Astrocyte (in vitro differentiated cells and primary cell): ENCODE measurements at regions not wholly inside any gene's neighbourhood (a gene's known extent, or its start where the extent isn't known, plus 50 kb on each side); places are given as distances from the start of the nearest gene placed in this dataset.

Experiments
- EZH2 ChIP-seq: IDR thresholded peaks from 2 replicates; pipeline ENCODE4 v1.6.1; 2012; ENCODE audit warnings: mild to moderate bottlenecking, low read length, inconsistent platforms; ENCODE audit not compliant: insufficient read depth
- TF ChIP-seq, protein P1 (sequence below): IDR thresholded peaks from 2 replicates; pipeline ENCODE4 v1.5.1; 2011; ENCODE audit warnings: low read depth, mild to moderate bottlenecking, inconsistent platforms, low read length, moderate library complexity; ENCODE audit not compliant: insufficient read depth

DNA sequence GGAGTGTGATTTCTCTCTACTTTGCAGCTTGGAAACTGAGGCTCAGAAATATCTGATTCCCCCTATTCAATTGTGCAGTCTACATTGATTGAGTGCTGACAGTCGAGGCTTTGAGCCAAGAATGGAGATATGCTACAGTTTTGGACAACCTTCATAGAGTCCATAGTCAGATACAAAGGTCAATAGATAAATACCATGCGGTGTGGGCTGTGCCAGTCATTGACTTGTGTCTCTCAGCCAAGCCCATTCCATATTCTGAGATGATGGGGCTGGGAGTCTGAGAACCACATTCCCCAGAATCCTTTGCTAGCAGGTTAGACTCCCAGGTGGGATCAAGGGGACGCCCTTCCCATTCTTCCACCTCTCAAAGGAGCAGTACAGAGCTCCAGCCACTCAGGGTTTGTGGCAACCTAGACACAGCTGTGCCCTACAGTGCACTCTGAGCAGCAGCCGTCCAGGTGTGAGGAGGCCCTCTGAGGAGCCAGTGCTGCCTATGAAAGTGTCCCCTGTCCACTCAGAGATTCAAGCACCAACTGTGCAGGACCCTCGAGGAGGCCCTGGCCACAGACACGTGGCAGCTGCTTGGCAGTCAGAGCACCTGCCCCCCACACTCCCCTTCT lies 348.3 kb downstream of the CYRIA start:
- TF ChIP-seq EZH2: no peak
- TF ChIP-seq, protein P1, sequence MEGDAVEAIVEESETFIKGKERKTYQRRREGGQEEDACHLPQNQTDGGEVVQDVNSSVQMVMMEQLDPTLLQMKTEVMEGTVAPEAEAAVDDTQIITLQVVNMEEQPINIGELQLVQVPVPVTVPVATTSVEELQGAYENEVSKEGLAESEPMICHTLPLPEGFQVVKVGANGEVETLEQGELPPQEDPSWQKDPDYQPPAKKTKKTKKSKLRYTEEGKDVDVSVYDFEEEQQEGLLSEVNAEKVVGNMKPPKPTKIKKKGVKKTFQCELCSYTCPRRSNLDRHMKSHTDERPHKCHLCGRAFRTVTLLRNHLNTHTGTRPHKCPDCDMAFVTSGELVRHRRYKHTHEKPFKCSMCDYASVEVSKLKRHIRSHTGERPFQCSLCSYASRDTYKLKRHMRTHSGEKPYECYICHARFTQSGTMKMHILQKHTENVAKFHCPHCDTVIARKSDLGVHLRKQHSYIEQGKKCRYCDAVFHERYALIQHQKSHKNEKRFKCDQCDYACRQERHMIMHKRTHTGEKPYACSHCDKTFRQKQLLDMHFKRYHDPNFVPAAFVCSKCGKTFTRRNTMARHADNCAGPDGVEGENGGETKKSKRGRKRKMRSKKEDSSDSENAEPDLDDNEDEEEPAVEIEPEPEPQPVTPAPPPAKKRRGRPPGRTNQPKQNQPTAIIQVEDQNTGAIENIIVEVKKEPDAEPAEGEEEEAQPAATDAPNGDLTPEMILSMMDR: no peak
